GM21825 (cell line): ENCODE measurements at regions not wholly inside any gene's neighbourhood (a gene's known extent, or its start where the extent isn't known, plus 50 kb on each side); places are given as distances from the start of the nearest gene placed in this dataset.
"Not testable (repeated sequence)": the region's sequence is repeated elsewhere in the genome, so short reads cannot be mapped to it uniquely, and the experiment has no call there.

Experiments
- ATAC-seq: cut with Tn5 transposase; IDR thresholded peaks from one replicate; pipeline ENCODE4 v1.9.1; 2021; ENCODE audit warnings: mild to moderate bottlenecking, moderate library complexity; ENCODE audit not compliant: unreplicated experiment

GRCh38 chr5:83810511-83810910 is 89.9 kb upstream of the HAPLN1 start:
- ATAC-seq, result no peak

GRCh38 chr5:83802686-83803085 is 82.0 kb upstream of the HAPLN1 start:
- no peak for ATAC-seq

GRCh38 chr5:83800201-83800600 is 79.5 kb upstream of the HAPLN1 start:
- no peak for ATAC-seq

- ATAC-seq, result not testable (repeated sequence)
Observed at GRCh38 chr5:83799020-83799419, 78.4 kb upstream of the HAPLN1 start.

- no peak for ATAC-seq
Observed at GRCh38 chr5:83789371-83789770, 68.7 kb upstream of the HAPLN1 start.

- ATAC-seq, result no peak
Observed at GRCh38 chr5:83787631-83788030, 67.0 kb upstream of the HAPLN1 start.

GRCh38 chr5:83785176-83785668 is 64.6 kb upstream of the HAPLN1 start:
- ATAC-seq, result no peak

- no peak for ATAC-seq
Observed at GRCh38 chr5:83780699-83781350, 60.2 kb upstream of the HAPLN1 start.

- ATAC-seq, result no peak
Observed at GRCh38 chr5:83777856-83778255, 57.2 kb upstream of the HAPLN1 start.

GRCh38 chr5:83776437-83777031 is 55.9 kb upstream of the HAPLN1 start:
- no peak for ATAC-seq
